ENCODE measurements at regions not wholly inside any gene's neighbourhood (a gene's known extent, or its start where the extent isn't known, plus 50 kb on each side); places are given as distances from the start of the nearest gene placed in this dataset.
"Not testable (repeated sequence)": the region's sequence is repeated elsewhere in the genome, so short reads cannot be mapped to it uniquely, and the experiment has no call there.

DNA sequence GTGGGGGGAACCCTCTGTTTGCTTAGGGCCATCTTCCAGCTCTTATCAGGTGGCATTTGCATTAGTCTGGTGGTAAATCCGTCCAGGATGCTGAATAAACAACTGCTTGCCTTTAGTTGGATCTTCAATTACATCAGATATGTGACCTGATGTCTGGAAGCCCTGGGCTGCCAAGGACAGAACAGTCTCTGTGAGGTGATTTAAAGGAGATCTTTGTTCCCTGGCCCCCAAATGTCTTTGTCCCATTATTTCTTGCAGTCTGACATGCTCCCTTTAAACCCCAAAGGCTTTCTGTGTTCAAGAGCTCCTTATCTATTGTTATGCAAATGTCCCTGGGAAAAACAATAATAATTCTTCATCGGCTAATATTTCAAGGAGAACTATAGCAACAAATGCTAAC, 84.6 kb upstream of the SPTLC3 start:
- DNase-seq, result no peak

DNA sequence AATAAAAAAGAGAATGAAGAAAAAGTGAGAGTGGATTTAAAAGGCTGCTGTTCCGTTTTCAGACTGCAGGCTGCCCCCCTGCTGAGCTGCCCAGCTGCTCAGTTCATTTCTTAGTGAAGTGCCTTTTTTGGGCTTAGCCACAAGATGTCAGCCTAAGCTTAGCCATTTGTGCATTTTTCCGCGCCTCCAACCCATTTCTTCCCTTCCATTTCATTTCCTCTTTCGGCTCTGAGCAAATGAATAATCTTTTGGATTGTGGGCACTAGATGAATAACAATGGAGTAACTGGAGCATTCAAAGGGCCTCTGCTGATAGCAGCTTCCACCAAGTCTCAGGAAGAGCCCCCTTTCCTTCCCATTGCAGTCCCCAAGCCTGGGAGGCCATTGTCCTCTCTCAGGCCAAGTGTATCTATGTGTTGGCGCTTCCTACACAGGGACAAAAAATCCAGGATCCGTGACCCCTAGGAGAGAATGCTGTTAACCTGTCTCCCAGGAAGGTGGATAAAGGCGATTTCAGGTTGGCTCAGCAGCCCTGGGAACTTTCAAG, 83.5 kb upstream of the SPTLC3 start:
- peak; percentile 86 for DNase-seq

DNA sequence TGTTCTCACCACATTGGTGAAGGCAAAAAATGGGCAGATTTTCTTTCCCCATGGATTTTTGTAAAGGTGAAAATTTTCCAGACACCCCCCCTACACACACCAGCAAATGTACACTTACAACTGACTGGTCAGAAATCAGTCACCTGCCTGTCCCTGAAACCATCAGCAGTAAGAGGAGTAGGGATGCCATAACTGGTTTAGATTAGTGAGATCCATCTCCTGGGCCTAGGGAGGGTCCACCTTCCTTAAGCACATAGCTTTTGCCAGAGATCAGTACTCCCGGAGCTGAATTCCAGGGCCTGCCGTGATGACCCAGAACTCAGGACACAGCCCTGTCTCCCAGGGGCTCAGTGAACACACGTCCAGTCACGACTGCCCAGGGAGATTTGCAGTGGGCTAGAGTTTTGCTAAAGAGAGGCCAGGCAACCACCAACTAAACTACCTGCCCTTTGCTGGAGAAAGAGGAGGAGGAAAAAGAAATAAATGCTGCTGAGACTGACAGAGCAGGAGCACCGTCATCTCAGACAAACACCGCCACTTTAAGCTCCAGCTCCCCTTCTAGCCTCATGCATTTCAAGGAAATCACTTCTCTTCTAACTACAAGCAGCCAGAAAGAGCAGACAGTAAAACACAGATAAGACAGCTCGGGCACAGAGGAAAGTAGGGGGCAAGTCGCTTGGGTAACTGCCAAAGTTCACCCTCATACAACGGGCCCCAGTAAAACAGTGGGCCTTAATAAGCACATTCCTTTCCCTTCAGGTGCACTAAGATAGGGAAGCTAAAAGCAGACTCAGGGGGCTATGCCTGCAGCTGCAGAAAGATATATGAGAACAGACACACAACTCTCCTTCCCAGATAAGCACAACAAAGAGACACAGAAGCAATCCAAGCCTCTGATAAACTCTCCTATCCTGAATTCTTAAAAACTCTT, 82.6 kb upstream of the SPTLC3 start:
- no peak for DNase-seq

DNA sequence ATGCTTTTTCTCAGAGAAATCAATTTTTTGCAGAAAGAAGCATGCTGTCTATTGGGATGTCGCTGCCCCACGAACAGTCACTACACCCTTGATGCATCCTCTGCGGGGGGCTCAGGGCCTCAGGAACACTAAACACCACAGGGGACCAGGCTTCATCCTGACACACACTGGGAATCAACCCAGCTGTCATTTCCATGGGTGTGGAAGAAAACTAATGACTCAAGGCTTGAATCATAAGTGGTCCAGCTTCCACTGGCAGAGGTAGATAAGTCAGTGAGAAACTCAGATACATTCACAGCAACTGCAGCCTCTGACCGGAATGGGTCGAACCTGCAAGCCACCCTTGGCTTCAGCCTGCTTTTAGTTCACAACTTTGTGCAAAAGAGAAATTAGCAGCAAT, 81.3 kb upstream of the SPTLC3 start:
- DNase-seq, result peak; percentile 53

DNA sequence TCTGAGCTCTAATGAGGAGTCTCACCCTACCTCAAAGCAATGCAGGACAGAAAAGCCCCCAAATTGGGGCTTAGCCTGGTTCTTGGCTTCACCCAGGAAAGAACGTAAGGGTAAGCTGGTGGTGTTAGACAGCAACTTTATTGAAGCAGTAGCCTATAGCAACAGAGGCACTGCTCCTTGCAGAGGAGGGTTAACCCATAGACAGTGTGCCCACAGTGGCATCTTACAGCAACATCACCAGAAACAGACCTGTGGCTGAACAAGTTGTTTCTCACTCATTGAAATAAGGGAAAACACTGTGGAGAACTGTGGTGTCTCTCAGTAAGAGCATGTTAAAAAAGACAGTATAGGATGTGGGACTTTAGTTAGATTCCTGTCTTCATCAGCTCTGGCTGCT, 80.4 kb upstream of the SPTLC3 start:
- no peak for DNase-seq

DNA sequence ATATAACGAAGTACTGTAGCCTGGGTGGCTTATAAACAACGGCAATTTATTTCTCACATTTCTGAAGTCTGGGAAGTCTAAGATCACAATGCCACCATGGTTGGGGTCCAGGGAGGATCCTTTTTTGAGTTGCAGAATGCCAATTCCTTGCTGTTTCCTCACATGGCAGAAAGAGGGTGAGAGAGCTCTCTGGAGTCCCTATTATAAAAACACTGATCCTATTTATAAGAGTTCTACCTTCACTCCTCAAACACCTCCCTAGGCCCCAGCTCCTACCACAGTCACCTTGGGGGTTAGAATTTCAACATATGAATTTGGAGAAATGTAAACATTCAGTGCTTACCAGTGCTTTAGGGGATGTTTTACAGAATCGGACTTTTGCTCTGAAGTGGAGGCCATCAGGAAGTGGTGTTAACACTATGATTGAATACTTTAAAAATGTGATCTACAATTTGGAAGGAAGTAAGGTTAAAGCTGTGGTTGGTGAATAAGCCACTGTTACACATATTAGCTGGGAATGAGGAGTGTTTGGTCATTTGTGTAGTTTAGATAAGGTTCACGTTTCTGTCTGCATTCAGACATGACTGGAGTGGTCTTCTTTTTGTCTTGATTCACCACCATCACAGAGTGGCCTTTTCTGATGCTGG, 79.9 kb upstream of the SPTLC3 start:
- peak; percentile 75 for DNase-seq

DNA sequence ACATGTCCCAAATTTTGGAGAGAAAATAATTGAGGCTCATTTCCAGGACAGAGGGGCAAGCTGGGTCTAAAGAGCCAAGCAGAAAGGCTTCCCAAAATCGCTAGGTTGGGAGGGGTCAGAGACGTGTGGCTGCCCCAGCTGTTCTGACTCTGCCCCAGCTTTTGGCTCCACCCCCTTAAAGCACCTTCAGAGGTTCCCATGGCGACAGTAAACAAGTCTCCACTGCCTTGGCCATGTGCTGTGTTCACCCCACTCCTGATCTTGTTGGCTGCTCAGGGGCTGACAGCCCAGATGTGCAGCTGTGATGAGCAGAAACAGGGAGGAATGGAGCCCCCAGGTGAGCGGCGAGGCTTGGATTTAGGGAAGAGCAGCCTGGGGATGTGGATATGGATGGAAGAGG, 72.8 kb upstream of the SPTLC3 start:
- no peak for DNase-seq

DNA sequence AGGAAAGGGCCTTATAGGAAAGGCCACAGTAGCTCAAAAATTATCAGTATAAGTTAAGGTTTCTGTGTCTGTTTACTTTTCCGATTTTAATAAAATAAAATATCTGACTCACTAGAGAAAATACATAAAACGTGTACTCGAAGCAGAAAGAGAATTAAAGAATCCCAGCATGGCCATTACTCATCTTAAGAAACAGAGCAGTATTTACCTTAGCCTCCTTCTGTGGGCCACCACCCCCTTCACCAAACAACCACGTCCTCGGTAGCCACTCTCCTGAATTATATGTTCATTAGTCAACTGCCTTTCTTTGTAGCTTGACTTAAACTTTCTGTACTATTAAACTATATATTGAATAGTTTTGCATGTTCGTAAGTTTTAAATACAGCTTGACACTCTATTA, 72.2 kb upstream of the SPTLC3 start:
- DNase-seq, result peak; percentile 10

DNA sequence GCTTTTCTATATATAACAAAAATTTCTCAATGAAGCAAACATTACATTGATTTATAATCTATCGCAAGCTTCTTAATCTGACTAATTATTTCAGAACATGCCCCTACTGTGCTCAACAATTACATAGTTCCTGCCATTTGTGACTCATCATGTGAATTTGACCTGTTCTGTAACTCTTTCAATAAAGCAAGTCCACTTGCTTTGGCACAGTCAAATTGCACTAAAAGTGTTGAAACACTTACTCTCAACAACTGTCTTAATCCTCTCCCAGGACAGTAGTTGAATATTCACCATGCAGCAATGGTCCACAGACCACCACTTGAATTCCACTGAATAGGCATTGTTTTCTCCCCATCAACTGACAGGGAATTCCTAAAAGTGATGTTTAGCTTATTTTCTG, 67.7 kb upstream of the SPTLC3 start:
- DNase-seq, result no peak

DNA sequence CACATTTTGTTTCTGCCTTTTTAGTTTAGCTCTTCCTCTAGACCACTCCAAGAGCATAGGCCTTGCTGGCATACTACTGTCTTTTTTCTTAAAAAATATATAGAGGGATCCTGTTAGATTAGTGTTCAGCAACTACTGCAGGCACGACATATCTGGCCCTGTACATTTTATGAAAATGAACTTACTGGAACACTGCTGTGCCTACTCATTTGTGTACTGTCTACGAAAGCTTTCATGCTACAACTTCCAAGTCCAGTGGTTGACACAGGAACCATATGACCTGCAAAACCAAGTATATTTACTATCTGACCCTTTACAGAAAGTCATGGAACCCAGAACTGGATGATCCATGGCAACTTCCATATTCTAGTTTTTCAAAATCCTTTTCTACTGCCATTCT, 66.6 kb upstream of the SPTLC3 start:
- no peak for DNase-seq

DNA sequence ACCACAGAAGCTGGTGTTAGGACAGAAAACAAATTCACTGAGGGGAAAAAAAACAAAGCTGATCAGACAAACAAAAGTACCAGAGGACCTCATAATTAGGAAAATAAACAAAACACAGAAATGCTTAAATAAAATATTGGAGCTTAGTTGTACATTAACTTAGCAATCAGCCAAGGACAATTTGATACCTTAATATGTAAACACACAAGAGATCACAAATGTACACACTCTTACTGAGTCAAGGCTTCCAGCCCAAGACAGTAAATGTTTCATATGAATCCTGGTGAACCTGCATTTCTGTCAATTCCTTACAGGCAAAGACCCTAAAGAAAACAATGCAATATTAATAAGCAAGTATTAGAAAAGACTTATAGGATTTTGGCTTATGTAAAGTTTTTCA, 62.0 kb upstream of the SPTLC3 start:
- DNase-seq, result no peak

DNA sequence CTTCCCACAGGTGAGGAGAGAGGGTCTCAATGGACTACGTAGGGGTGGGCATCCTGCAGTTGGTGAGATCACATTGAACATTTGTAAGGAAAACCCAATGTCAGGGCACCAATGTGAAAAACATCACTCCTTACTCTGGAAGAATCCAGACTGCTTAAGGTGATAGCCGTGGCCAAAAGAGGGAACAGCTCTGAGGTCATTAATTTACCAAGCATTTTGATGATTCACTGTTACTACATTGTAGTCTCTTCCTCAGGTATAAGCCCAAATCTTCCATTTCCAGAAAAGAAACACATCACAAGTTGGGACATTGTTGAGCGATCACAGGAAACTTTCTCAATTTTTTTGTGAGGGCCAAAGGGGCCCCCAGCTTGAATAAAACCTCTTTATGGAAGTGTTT, 61.1 kb upstream of the SPTLC3 start:
- DNase-seq, result no peak

DNA sequence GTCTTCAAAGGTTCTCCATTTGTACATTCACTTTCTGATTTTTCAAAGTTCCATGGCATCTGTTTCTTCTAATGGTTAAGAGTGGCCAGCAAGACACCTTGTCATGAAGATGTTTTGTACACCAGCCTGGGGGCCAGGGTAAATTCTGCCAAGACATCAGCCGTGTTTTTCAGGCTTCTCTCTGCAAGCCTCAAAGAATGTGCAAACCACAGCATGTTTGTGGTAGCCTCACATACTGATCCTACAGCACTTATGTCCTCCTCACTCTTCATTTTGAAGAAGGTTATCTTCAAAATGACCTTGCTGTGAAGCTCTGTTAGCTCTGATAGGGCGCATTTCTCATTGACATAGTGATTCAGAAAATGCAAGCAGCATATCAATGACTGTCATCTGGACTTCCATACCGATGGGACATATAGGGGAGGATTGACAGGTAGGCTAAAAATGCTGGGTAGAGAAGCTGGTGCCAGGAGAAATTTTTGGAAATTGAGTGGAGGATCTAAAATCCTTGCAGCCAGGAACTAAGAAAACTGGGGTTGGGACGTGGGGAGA, 59.3 kb upstream of the SPTLC3 start:
- DNase-seq, result peak; percentile 47

DNA sequence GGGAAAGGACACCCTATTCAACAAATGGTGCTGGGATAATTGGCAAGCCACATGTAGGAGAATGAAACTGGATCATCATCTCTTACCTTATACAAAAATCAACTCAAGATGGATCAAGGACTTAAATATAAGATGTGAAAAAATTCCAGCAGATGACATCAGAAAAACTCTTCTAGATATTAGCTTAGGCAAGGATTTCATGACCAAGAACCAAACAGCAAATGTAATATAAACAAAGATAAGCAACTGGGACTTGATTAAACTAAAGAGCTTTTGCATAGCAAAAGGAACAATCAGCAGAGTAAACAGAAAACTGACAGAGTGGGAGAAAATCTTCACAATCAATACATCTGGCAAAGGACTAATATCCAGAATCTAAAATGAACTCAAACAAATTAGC, 54.5 kb upstream of the SPTLC3 start:
- not testable (repeated sequence) for DNase-seq

DNA sequence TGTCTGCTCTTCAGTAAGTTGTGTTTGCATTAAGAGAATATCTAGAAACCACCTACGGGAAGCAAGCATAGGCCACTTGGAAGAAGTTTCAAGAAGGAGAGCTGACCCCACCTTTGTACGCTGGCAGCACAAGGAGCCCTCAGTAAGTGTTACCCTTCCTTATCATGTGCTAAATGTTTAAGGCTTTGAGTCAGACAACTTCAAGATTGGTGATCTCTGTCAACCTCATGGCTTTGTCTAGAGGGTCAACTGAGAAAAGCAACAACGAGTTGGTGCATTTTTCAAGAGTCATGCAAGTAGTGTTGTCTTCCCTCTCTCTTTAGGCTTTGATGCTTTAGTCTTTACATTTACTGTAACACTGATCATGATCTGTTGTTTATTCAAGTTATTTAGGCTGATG, 53.2 kb upstream of the SPTLC3 start:
- DNase-seq, result no peak

DNA sequence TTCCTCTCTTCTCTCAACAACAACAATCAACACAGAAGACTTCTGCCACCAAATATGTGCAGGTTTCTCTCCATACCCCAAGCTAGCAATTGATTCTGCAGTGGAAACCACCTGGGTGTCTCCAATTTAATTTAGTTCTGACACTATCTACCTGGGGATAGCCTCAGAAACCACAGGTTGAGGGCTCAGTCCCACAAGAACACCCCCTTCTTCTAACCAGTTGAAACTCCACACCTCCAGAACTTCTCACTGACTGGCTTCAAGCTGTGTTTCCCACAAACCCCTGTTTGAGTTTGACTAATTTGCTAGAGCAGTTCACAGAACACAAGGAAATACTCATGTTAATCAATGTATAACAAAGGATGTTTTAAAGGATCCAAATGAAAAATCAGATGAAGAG, 52.5 kb upstream of the SPTLC3 start:
- no peak for DNase-seq

DNA sequence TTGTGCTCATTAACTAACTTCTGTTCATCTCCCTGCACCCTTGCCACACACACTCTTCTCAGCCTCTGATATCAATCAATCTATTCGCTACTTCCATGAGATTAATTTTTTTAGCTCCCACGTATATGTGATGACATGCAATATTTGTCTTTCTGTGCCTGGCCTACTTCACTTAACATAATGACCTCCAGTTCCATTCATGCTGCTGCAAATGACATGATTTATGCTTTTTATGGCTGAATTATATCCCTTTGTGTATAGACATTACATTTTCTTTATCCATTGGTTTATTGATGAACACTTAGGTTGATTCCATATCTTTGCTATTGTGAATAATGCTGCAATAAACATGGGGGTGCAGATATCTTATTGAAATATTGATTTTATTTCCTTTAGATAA, 50.8 kb upstream of the SPTLC3 start:
- DNase-seq, result no peak
